ENCODE measurements at regions not wholly inside any gene's neighbourhood (a gene's known extent, or its start where the extent isn't known, plus 50 kb on each side); places are given as distances from the start of the nearest gene placed in this dataset.

- ChIA-PET POLR2A (no interaction called here), CTCF (no interaction called here)
- no peaks in the 10 kb centered on the region for H3K9me3 ChIP-seq (ENCODE audit: control insufficient read depth, insufficient read depth, low read length)
- no peak for DNase-seq (ENCODE audit: low read depth, low spot score)
- no peak for TF ChIP-seq CTCF (IDR thresholded peaks at IDR 0.05; ENCODE audit: low read depth, low read length)
- H3K4me3 ChIP-seq (ENCODE audit: low read depth, low read length), result no peak overlapping the region
- H3K27me3 ChIP-seq (ENCODE audit: control insufficient read depth, insufficient read depth, low read length), result peaks cover 5% of the 10 kb centered on the region
- H3K27ac ChIP-seq (ENCODE audit: low read depth, low read length), result no peak overlapping the region
Measured at GRCh38 chr16:48099455-48099854, 56.3 kb downstream of the ABCC12 start.

- H3K27me3 ChIP-seq (ENCODE audit: control insufficient read depth, insufficient read depth, low read length), result peaks cover 10% of the 10 kb centered on the region
- H3K27ac ChIP-seq (ENCODE audit: low read depth, low read length), result no peak overlapping the region
- ChIA-PET CTCF (no interaction called here), POLR2A (no interaction called here)
- TF ChIP-seq CTCF (IDR thresholded peaks at IDR 0.05; ENCODE audit: low read depth, low read length), result no peak
- H3K4me3 ChIP-seq (ENCODE audit: low read depth, low read length), result no peak overlapping the region
- H3K9me3 ChIP-seq (ENCODE audit: control insufficient read depth, insufficient read depth, low read length), result no peaks in the 10 kb centered on the region
- no peak for DNase-seq (ENCODE audit: low read depth, low spot score)
Measured at GRCh38 chr16:48098472-48098871, 57.3 kb downstream of the ABCC12 start.

- no peaks in the 10 kb centered on the region for H3K9me3 ChIP-seq (ENCODE audit: control insufficient read depth, insufficient read depth, low read length)
- no peak overlapping the region for H3K27ac ChIP-seq (ENCODE audit: low read depth, low read length)
- H3K4me3 ChIP-seq (ENCODE audit: low read depth, low read length), result no peak overlapping the region
- CTCF ChIA-PET, result no interaction called here
- no peak for TF ChIP-seq CTCF (IDR thresholded peaks at IDR 0.05; ENCODE audit: low read depth, low read length)
- H3K27me3 ChIP-seq (ENCODE audit: control insufficient read depth, insufficient read depth, low read length), result peaks cover 11% of the 10 kb centered on the region
- POLR2A ChIA-PET, result no interaction called here
- no peak for DNase-seq (ENCODE audit: low read depth, low spot score)
Measured at GRCh38 chr16:48091117-48091516, 64.7 kb downstream of the ABCC12 start.

GRCh38 chr16:48089053-48089792 lies 66.6 kb downstream of the ABCC12 start:
- ChIA-PET POLR2A (interaction anchor here (0.6 kb wide), 1 partner anchor 32 kb away, joined by 6 read pairs; no protein-coding TSS in a partner anchor), CTCF (no interaction called here)
- Histone ChIP-seq H3K27me3 (ENCODE audit: control insufficient read depth, insufficient read depth, low read length) (peaks cover 8% of the 10 kb centered on the region), H3K4me3 (ENCODE audit: low read depth, low read length) (no peak overlapping the region), H3K9me3 (ENCODE audit: control insufficient read depth, insufficient read depth, low read length) (no peaks in the 10 kb centered on the region), H3K27ac (ENCODE audit: low read depth, low read length) (no peak overlapping the region)
- no peak for TF ChIP-seq CTCF (IDR thresholded peaks at IDR 0.05; ENCODE audit: low read depth, low read length)
- DNase-seq (ENCODE audit: low read depth, low spot score), result no peak

GRCh38 chr16:48087639-48088038 lies 68.2 kb downstream of the ABCC12 start:
- CTCF ChIA-PET, result no interaction called here
- no peak overlapping the region for H3K27ac ChIP-seq (ENCODE audit: low read depth, low read length)

More at GRCh38 chr16:48087639-48088038, 68.2 kb downstream of the ABCC12 start:
- Histone ChIP-seq H3K27me3 (ENCODE audit: control insufficient read depth, insufficient read depth, low read length) (no peaks in the 10 kb centered on the region), H3K9me3 (ENCODE audit: control insufficient read depth, insufficient read depth, low read length) (no peaks in the 10 kb centered on the region; the same call in 1 of the 2 replicates), H3K4me3 (ENCODE audit: low read depth, low read length) (no peak overlapping the region)
- no peak for TF ChIP-seq CTCF (IDR thresholded peaks at IDR 0.05; ENCODE audit: low read depth, low read length)
- DNase-seq (ENCODE audit: low read depth, low spot score), result no peak
- POLR2A ChIA-PET, result no interaction called here
